Choroid plexus epithelial cell (primary cell): ENCODE measurements at regions not wholly inside any gene's neighbourhood (a gene's known extent, or its start where the extent isn't known, plus 50 kb on each side); places are given as distances from the start of the nearest gene placed in this dataset.

Source experiments
- DNase-seq: peaks from one replicate; pipeline ENCODE4 v3.0.0-alpha.2; 2010; ENCODE audit warnings: low read depth
- H3K4me3 ChIP-seq: 2 replicates; pipeline ENCODE4 v1.5.1; 2011; ENCODE audit warnings: low read depth, mild to moderate bottlenecking, control low read depth, low read length, moderate library complexity
- TF ChIP-seq, protein P1 (sequence below): conservative IDR thresholded peaks from 2 replicates; pipeline ENCODE4 v1.5.1; 2011; ENCODE audit warnings: low read depth, mild to moderate bottlenecking, control low read depth, inconsistent platforms, low read length, moderate library complexity

- H3K4me3 ChIP-seq: no peak overlapping the region
- DNase-seq: no peak
- TF ChIP-seq, protein P1, sequence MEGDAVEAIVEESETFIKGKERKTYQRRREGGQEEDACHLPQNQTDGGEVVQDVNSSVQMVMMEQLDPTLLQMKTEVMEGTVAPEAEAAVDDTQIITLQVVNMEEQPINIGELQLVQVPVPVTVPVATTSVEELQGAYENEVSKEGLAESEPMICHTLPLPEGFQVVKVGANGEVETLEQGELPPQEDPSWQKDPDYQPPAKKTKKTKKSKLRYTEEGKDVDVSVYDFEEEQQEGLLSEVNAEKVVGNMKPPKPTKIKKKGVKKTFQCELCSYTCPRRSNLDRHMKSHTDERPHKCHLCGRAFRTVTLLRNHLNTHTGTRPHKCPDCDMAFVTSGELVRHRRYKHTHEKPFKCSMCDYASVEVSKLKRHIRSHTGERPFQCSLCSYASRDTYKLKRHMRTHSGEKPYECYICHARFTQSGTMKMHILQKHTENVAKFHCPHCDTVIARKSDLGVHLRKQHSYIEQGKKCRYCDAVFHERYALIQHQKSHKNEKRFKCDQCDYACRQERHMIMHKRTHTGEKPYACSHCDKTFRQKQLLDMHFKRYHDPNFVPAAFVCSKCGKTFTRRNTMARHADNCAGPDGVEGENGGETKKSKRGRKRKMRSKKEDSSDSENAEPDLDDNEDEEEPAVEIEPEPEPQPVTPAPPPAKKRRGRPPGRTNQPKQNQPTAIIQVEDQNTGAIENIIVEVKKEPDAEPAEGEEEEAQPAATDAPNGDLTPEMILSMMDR: peak; percentile 30
These were observed 405.4 kb upstream of the CPEB2 start for GRCh38 chr4:14596904-14597303.

DNA sequence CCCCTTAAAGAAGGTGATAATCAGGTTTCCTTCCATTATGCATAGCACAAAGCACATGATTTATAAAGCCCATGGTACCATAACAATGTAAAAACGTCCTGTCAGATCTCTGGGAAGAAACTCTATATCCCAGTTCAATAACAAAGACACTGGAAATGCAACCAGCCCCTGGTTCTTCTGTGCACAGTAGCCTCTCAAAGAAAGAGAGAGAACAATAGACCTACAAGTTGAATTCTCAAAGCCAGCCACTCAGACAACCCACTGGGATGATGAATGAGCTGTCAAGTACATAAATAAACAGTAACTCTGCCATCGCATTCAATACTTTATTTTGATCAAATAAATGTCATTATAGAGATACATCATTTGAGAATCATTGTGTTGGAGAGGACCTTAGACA, 400.1 kb upstream of the CPEB2 start:
- TF ChIP-seq, protein P1: no peak
- DNase-seq: no peak
- H3K4me3 ChIP-seq: no peak overlapping the region

DNA sequence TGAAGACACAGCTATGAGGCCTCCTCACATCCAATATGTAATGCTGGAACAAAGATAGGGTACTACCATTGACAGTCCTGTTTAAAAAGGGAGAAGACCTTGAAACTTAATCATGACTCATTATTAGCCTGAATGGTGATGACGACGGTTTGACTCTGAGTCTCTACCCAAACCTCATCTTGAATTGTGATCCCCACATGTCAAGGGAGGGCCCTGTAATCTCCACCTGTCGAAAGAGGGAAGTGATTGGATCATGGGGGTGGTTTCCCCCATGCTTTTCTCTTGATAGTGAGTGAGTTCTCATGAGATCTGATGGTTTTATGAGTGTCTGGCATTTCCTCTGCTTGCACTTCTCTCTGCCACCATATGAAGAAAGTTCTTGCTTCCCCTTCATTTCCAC, 395.3 kb upstream of the CPEB2 start:
- TF ChIP-seq, protein P1: no peak
- DNase-seq: no peak
- H3K4me3 ChIP-seq: no peak overlapping the region

- peak; percentile 67 for DNase-seq
- TF ChIP-seq, protein P1: no peak
- H3K4me3 ChIP-seq: no peak overlapping the region
These were observed 394.7 kb upstream of the CPEB2 start for GRCh38 chr4:14607578-14607977.

GRCh38 chr4:14608630-14609029, 393.7 kb upstream of the CPEB2 start:
- no peak for DNase-seq
- no peak overlapping the region for H3K4me3 ChIP-seq
- TF ChIP-seq, protein P1: no peak

GRCh38 chr4:14614840-14615239, 387.4 kb upstream of the CPEB2 start:
- H3K4me3 ChIP-seq: no peak overlapping the region
- DNase-seq: no peak
- TF ChIP-seq, protein P1: no peak

- DNase-seq: no peak
- no peak overlapping the region for H3K4me3 ChIP-seq
- TF ChIP-seq, protein P1: no peak
These were observed 386.6 kb upstream of the CPEB2 start for GRCh38 chr4:14615671-14616070.
